ENCODE measurements at regions not wholly inside any gene's neighbourhood (a gene's known extent, or its start where the extent isn't known, plus 50 kb on each side); places are given as distances from the start of the nearest gene placed in this dataset.

DNA sequence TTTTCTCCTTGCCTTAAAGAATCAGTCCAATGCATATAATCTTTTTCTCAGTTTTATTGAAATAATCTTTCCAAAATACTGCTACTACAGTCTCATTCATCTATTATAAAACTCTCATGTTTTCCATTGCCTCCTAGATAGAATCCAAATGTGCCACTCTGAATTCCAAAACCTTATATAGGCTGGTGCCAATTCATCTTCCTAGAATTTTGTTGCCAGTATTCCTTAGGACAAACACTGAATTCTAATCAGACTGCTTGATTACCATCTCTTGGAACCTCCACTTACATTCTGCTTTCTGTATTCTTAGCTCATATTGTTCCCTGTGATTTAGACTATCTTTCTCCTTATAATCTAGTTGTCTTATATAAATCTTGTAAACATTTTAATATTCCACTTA is 427.6 kb upstream of the DCC start:
- no peak for TF ChIP-seq POLR2A (IDR thresholded peaks at IDR 0.05)
- no peak for TF ChIP-seq EP300 (IDR thresholded peaks at IDR 0.05)
- TF ChIP-seq, protein P1, sequence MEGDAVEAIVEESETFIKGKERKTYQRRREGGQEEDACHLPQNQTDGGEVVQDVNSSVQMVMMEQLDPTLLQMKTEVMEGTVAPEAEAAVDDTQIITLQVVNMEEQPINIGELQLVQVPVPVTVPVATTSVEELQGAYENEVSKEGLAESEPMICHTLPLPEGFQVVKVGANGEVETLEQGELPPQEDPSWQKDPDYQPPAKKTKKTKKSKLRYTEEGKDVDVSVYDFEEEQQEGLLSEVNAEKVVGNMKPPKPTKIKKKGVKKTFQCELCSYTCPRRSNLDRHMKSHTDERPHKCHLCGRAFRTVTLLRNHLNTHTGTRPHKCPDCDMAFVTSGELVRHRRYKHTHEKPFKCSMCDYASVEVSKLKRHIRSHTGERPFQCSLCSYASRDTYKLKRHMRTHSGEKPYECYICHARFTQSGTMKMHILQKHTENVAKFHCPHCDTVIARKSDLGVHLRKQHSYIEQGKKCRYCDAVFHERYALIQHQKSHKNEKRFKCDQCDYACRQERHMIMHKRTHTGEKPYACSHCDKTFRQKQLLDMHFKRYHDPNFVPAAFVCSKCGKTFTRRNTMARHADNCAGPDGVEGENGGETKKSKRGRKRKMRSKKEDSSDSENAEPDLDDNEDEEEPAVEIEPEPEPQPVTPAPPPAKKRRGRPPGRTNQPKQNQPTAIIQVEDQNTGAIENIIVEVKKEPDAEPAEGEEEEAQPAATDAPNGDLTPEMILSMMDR (IDR thresholded peaks at IDR 0.05) = no peak
